ENCODE measurements at regions not wholly inside any gene's neighbourhood (a gene's known extent, or its start where the extent isn't known, plus 50 kb on each side); places are given as distances from the start of the nearest gene placed in this dataset.

- no peaks in the 10 kb centered on the region for H3K27me3 ChIP-seq
- 68 to 77% (median 72%) methylated on average over 3 of the region's 3 CpGs for WGBS, 4 donors
- intact Hi-C loops (cut with DNase I), result no loop called here
- H3K4me1 ChIP-seq (replicated peaks in 1 of 2), result no peaks in the 10 kb centered on the region
- H3K36me3 ChIP-seq (replicated peaks in 1 of 2), result no peaks in the 10 kb centered on the region
- H3K9me3 ChIP-seq (replicated peaks in 1 of 3), result no peaks in the 10 kb centered on the region
- TF ChIP-seq CTCF (IDR thresholded peaks at IDR 0.05) (no peak), POLR2A (IDR thresholded peaks at IDR 0.05) (no peak)
- H3K4me3 ChIP-seq, result no peak overlapping the region
- no peak overlapping the region for H3K27ac ChIP-seq
- DNase-seq, result no peak
Measured at GRCh38 chr3:80997622-80998021, 763.8 kb downstream of the GBE1 start.

DNA sequence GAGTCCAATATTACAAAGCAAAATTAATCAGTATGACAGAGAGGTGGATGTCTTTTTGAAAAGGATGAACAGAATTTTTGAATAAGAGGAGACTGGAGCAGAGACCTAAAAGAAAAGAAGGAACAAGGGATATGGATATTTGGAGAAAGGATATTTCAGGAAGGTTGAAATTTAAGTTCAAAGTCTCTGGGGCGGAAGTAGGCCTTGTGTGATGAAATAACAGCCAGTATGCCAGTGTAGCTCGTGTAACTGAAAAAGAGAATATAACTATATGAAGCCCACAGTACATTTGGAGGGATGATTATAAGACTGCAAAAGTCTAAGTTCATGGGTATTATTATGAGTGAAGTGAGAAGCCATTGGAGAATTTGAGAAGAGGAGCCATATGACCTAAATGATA, 766.7 kb downstream of the GBE1 start:
- Histone ChIP-seq H3K27ac (no peak overlapping the region), H3K9me3 (replicated peaks in 1 of 3) (no peaks in the 10 kb centered on the region), H3K4me1 (replicated peaks in 1 of 2) (no peaks in the 10 kb centered on the region), H3K4me3 (no peak overlapping the region), H3K36me3 (replicated peaks in 1 of 2) (no peaks in the 10 kb centered on the region), H3K27me3 (no peaks in the 10 kb centered on the region)
- no peak for DNase-seq
- intact Hi-C loops (cut with DNase I), result no loop called here
- TF ChIP-seq CTCF (IDR thresholded peaks at IDR 0.05) (no peak), POLR2A (IDR thresholded peaks at IDR 0.05) (no peak)
- WGBS, 4 donors, result 64 to 81% (median 68%) methylated on average over 2 of the region's 2 CpGs

GRCh38 chr3:80994085-80994665, 767.3 kb downstream of the GBE1 start:
- H3K36me3 ChIP-seq (replicated peaks in 1 of 2), result no peaks in the 10 kb centered on the region
- H3K27ac ChIP-seq, result no peak overlapping the region
- no peak for DNase-seq
- intact Hi-C loops (cut with DNase I), result no loop called here
- WGBS, 4 donors, result 75 to 82% (median 78%) methylated on average over 3 of the region's 3 CpGs
- no peaks in the 10 kb centered on the region for H3K27me3 ChIP-seq
- H3K4me1 ChIP-seq (replicated peaks in 1 of 2), result no peaks in the 10 kb centered on the region
- TF ChIP-seq CTCF (IDR thresholded peaks at IDR 0.05) (no peak), POLR2A (IDR thresholded peaks at IDR 0.05) (no peak)
- no peaks in the 10 kb centered on the region for H3K9me3 ChIP-seq (replicated peaks in 1 of 3)
- H3K4me3 ChIP-seq, result no peak overlapping the region

- WGBS, 4 donors, result 49 to 62% (median 58%) methylated on average over 2 of the region's 2 CpGs
- intact Hi-C loops (cut with DNase I), result no loop called here
- no peak overlapping the region for H3K27ac ChIP-seq
- no peak for DNase-seq
- H3K36me3 ChIP-seq (replicated peaks in 1 of 2), result no peaks in the 10 kb centered on the region
- no peak overlapping the region for H3K4me3 ChIP-seq
- no peaks in the 10 kb centered on the region for H3K27me3 ChIP-seq
- H3K9me3 ChIP-seq (replicated peaks in 1 of 3), result no peaks in the 10 kb centered on the region
- no peaks in the 10 kb centered on the region for H3K4me1 ChIP-seq (replicated peaks in 1 of 2)
- TF ChIP-seq POLR2A (IDR thresholded peaks at IDR 0.05), result no peak
- TF ChIP-seq CTCF (IDR thresholded peaks at IDR 0.05), result no peak
Measured at GRCh38 chr3:80993241-80993945, 768.1 kb downstream of the GBE1 start.
